Fibroblast of the aortic adventitia (primary cell): ENCODE measurements at regions not wholly inside any gene's neighbourhood (a gene's known extent, or its start where the extent isn't known, plus 50 kb on each side); places are given as distances from the start of the nearest gene placed in this dataset.

Experiments
- DNase-seq: peaks from one replicate; pipeline ENCODE4 v3.0.0-alpha.2; 2010; ENCODE audit warnings: low read depth
- H3K4me3 ChIP-seq: 2 replicates; pipeline ENCODE4 v1.5.1; 2011; ENCODE audit warnings: low read depth, mild to moderate bottlenecking, control low read depth, low read length, moderate library complexity
- TF ChIP-seq, protein P1 (sequence below): IDR thresholded peaks from 2 replicates; pipeline ENCODE4 v1.5.1; 2011; ENCODE audit warnings: mild to moderate bottlenecking, low read length, control low read depth, inconsistent platforms; ENCODE audit not compliant: insufficient read depth

DNA sequence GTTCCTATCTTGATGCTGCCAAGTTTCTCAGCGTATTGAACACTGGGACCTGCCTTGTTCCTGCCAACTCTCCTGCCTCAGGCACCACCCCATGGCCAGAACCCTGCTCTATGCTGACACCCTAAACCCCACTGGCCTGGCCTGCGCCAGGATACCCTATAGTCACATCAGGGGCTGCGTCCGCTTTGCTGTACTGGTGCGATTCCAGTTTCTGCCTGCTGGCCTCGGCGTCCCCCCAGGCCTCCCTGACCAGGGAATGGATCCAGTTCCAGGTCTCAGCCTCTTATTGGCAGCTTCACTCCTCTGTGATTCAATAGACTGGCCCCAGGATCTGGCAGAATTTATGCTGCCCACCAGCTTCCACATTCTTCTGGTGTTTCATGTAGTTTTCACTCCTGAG lies 55.0 kb downstream of the GPR6 start:
- H3K4me3 ChIP-seq, result no peak overlapping the region
- no peak for DNase-seq
- TF ChIP-seq, protein P1, sequence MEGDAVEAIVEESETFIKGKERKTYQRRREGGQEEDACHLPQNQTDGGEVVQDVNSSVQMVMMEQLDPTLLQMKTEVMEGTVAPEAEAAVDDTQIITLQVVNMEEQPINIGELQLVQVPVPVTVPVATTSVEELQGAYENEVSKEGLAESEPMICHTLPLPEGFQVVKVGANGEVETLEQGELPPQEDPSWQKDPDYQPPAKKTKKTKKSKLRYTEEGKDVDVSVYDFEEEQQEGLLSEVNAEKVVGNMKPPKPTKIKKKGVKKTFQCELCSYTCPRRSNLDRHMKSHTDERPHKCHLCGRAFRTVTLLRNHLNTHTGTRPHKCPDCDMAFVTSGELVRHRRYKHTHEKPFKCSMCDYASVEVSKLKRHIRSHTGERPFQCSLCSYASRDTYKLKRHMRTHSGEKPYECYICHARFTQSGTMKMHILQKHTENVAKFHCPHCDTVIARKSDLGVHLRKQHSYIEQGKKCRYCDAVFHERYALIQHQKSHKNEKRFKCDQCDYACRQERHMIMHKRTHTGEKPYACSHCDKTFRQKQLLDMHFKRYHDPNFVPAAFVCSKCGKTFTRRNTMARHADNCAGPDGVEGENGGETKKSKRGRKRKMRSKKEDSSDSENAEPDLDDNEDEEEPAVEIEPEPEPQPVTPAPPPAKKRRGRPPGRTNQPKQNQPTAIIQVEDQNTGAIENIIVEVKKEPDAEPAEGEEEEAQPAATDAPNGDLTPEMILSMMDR, result no peak

DNA sequence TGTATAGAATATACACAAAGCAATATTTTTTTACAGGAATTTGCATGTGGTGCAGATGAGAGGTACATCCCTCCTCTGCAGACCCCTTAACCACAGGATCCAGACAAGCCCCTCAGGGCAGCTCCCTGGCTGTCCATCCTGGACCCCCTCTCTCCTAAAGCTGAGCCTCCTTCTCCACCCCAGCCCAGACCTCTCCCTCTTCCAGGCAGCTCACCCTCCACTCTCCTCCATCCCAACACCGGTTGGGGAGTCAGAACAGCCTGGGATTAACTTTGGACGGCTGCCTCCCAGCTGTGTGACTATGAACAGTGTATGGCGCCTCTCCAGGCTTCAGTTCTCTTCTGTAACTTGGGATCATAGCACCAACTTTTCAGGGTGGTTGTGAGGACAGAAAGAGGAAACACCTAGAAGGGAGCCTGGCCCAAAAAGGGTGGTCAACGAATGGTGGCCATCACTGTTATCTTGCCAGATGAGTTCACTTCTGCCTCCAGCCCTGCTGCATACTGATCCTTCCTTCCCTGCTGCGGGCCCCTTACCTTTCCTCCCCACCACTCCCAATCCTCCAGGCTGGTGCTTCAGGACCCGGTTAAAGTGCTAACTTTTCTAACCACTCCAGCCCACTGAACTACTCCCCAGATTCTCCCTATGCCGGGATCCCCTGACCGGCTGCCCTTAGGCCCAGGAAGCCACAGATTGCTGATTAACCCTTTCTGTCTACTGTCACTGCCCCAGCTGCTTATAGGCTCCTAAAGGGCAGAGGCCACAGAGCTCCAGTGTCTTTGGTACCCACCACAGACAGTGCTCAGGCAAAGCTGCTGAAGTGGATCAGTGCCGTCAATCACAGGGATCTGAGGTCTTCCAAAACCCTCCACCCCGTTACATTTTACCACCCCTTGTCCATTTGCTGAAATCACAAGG lies 55.9 kb downstream of the GPR6 start:
- TF ChIP-seq, protein P1, result no peak
- no peak overlapping the region for H3K4me3 ChIP-seq
- DNase-seq, result no peak

DNA sequence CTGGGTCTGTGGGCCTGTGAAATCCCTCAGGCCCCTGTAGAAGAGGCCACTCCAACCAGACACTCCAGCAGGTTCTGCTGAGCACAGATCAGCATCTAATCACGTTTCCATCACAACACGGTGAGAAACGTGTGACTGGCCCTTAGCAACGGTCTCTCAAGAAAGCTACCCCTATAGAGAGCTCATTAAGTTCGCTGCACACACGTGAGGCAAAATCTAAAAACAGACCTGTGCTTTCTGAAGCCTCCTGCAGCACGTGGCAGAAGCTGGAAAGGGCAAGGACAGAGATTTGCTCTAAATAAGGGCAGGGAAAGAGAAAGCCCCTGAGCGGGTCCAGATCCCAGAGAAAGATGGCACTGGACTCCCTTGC lies 56.5 kb downstream of the GPR6 start:
- no peak for DNase-seq
- no peak overlapping the region for H3K4me3 ChIP-seq
- TF ChIP-seq, protein P1, result no peak

DNA sequence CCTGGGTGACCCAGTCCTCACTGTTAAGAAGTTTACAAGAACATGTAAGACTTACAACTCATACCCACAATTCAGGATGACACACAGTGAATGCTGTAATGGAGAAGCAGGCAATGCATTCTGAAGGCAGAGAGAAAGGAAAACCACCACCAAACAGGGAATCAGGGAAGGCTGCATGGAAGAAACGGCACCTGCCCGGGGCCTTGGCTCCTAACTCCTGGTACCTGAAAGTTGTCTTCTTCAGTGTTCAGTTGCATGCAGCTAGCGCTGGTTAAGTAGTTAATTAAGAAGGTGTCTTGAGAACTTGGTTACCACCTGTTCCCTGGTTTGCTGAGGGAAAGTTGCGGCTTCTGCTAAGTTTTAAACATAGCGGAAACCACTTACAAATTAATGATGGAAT lies 57.2 kb downstream of the GPR6 start:
- TF ChIP-seq, protein P1, result no peak
- no peak for DNase-seq
- no peak overlapping the region for H3K4me3 ChIP-seq

DNA sequence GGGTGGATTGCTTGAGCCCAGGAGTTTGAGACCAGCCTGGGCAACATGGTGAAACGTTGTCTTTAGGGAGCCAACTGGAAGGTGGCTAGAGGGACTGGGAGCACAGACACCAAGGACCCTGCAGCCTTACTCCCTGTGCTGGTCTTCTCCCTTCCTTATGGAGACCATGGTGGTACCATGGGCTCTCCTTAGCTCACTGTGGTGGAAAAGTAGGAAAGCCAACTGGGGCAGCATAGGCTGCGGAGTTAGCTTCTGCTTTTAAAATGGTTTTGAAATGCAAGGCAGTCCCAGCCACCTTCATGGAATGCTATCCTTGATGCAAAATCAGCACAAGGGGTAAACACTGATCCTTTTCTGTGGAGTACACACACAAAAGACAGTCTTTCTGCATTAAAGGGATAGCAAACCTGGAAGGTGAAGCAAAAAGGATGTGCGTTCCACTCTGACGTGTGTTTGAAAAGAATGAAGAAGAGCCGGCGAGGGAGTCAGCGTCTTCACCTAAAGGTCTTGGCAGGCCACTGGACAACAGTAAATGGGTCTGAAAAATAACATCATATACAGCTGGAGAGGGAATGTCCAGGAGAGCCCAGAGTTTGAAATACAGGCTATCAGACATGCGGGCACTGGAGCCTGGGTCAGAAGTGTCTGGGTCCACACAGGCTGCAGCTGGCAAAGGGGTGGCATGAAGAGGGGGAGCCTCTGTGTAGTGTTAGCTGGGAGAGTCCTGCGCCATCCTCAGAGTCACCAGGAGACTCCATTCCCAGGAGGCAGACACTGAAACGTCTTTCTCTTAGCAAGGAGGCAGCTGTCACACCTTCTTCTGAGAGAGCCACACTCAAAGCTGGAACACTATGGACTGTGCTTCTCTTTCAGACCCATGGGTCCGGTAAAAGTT lies 58.5 kb downstream of the GPR6 start:
- TF ChIP-seq, protein P1, result no peak
- no peak for DNase-seq
- H3K4me3 ChIP-seq, result no peak overlapping the region

DNA sequence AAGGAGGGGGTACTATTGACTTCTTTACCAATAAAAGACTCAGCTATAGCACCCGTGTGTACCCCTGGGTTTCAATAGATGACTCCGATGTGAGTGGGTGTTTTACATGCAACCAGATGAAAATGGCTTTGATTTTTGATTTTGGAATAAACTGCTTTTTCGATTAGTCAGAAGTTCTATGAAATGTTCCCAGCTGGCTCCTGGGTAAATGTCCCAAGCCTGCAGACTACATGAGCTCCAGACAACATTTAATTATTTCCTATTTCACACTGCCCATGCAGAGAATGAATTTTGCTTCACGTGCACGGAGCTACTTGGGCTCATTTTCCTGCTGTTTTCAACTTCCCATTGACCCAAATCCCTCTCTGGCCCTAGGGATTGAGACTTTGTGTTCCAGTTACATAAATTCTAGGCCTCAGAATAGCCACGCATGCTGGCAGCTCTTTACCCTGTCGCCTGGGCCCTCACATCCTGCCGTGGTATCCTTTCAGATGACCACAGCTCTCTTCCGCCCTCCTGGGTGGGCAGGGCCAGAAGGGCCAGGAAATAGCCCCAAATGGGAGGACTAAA lies 59.7 kb downstream of the GPR6 start:
- H3K4me3 ChIP-seq, result no peak overlapping the region
- no peak for DNase-seq
- TF ChIP-seq, protein P1, result no peak
